CD4-positive, alpha-beta T cell treated with Interleukin-4 for 4 hours (primary cell): ENCODE measurements at regions not wholly inside any gene's neighbourhood (a gene's known extent, or its start where the extent isn't known, plus 50 kb on each side); places are given as distances from the start of the nearest gene placed in this dataset.
"Not testable (repeated sequence)": the region's sequence is repeated elsewhere in the genome, so short reads cannot be mapped to it uniquely, and the experiment has no call there.

Experiments used
- DNase-seq: peaks from one replicate; pipeline ENCODE4 v3.0.0-alpha.2; 2020

- DNase-seq, result no peak
Measured at GRCh38 chrX:138026211-138026610, 460.3 kb downstream of the ZIC3 start.

DNA sequence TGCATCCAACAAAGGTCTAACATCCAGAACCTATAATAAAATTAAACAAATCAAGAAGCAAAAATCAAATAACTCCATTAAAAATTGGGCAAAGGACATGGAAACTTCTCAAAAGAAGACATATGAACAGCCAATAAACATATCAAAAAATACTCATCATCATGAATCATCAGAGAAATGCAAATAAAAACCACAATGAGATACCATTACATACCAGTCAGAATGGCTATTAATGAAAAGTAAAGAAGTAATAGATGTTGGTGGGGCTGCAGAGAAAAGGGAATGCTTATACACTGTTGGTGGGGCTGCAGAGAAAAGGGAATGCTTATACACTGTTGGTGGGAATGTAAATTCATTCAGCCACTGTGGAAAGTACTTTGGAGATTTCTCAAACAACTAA, 465.8 kb downstream of the ZIC3 start:
- DNase-seq, result no peak

GRCh38 chrX:138034136-138034535, 468.2 kb downstream of the ZIC3 start:
- no peak for DNase-seq

GRCh38 chrX:138037548-138037947, 471.6 kb downstream of the ZIC3 start:
- DNase-seq, result no peak

GRCh38 chrX:138057883-138058282, 492.0 kb downstream of the ZIC3 start:
- no peak for DNase-seq

- no peak for DNase-seq
Measured at GRCh38 chrX:138058931-138059330, 493.0 kb downstream of the ZIC3 start.

- DNase-seq, result no peak
Measured at GRCh38 chrX:138067415-138067814, 501.5 kb downstream of the ZIC3 start.

DNA sequence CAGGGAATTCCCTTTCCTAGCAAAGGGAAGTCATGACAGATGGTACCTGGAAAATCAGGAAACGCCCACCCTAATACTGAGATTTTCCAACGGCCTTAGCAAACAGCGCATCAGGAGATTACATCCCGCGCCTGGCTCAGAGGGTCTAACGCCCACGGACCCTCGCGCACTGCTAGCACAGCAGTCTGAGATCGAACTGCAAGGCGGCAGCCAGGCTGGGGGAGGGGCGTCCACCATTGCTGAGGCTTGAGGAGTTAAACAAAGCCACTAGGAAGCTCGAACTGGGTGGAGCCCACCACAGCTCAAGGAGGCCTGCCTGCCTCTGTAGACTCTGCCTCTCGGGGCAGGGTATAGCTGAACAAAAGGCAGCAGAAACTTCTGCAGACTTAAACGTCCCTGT, 507.7 kb downstream of the ZIC3 start:
- DNase-seq, result no peak

GRCh38 chrX:138082251-138082650, 516.3 kb downstream of the ZIC3 start:
- no peak for DNase-seq

- DNase-seq, result no peak
Measured at GRCh38 chrX:138082896-138083295, 517.0 kb downstream of the ZIC3 start.

- not testable (repeated sequence) for DNase-seq
Measured at GRCh38 chrX:138110910-138111309, 545.0 kb downstream of the ZIC3 start.

DNA sequence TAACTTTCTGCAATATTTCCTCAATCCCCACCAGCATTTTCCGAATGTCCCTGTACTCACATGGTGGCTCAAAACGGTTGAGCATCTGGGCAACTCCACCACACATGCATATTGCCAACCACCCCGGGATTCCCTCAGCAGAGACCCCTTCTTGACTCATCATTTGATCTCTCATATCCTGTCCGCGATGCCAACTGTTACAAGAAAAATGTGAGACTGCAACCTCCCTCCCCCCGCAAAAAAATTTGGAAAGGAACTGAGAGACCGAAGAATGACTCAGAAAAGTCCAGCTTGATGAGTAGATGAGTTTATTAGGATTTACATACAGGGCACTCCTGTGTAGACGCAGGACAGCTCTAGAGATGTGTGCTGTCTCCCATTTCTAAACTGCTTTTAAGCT, 561.4 kb downstream of the ZIC3 start:
- no peak for DNase-seq

DNA sequence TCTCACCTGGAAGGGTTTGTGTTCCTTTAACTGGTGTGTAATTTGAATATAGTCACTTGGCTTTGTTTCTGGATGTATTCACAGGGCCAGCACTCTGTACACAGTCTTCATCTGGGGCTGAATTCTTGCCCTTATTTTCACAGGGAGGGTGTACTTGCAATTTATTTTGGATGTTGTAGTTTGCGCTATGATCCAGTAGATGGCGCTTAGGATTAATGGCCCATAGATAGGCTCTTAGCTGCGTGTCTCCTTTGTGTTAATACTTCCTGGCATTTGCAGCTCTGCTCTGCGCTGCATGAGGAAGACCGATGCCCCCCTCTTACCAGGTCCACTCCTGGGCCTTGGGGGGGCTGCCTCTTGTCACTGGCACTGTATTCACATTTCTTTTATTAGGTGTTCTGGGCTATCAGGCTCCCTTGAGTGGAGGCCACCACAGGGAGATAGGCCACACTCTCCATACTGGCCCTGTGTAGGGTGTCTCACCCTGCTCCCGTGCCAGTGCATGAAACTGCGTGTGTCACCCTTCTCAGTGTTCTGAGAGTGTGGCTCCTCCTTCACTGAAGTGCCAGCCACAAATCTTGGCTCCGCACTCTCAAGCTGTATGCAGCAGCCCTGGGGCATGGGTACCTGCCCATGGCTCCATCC, 562.2 kb downstream of the ZIC3 start:
- DNase-seq, result peak; percentile 1

DNA sequence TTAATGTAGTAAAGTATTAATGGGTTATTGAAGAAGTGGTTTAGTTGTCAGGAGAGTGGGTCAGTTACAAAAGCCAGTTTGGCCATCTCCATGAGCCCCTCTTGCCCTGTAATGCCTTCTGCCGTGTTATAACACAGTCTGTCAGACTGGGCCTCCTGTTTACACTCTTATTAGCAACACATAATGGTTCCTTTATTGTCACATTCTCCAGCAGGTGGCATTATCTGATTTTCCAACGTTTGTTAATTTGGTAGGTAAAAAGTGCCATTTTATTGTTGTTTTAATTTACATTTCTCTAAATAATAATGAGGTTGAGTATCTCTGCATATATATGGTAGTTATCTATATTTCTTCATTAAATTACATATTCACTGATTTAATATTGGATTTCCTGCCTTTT, 560.8 kb downstream of the FGF13 start:
- no peak for DNase-seq

- DNase-seq, result no peak
Measured at GRCh38 chrX:138157850-138158249, 553.7 kb downstream of the FGF13 start.

DNA sequence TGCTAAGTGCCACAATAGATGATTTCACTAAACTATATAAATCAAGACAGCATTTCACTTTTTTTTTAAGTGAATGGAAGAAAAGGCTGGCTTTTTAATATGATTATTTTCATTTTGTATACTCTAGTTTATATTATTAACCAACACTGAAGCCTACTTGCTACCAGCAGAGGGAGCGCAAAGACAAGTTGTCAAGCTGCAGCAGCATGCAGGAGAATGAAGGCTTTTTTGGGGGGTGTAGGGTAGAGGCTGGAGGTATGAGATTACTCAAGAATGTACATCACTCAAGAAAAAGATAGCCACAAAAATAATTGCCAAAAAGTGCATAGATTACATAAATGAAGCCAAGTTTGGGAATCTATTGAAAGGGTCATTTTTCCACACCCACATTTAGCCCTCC, 519.5 kb downstream of the FGF13 start:
- no peak for DNase-seq

DNA sequence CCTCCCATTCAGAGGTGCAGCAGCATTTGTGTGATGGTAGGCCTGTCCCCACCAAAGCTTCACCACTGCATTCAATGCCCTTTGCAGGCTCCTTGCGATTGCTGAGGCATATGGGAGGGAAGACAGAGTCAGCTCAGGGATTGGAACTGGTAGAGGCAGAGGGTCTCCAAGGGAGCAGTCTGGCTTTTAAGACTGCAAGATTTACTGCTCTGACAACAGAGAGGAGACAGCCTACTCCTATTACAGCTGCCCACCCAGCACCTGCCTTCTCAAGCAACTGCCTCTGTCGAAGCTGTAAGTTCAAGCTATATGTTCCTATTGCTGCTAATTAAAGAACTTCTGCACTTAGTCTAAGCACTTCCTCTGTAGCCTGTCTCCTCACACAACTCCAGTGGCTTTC, 481.8 kb downstream of the FGF13 start:
- no peak for DNase-seq

DNA sequence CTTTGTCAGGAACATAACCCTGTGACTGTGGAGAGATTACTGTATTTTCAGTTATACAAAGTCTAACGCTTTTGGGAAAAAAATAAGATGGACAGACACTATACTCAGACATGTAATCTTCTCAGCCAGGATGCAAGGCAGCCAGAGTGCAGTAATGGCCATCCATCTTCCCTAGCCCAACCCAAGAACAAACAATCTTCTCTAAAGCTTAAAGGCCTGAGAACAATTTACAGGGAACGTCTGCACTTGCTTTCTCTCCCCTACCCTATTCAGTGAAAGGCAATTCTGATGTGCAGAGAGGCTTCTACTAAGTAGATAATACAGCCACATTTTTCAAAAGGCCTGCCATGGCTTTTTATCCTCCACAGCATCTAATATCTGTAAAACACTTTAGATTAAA, 471.3 kb downstream of the FGF13 start:
- no peak for DNase-seq

GRCh38 chrX:138254001-138254400, 457.5 kb downstream of the FGF13 start:
- no peak for DNase-seq

DNA sequence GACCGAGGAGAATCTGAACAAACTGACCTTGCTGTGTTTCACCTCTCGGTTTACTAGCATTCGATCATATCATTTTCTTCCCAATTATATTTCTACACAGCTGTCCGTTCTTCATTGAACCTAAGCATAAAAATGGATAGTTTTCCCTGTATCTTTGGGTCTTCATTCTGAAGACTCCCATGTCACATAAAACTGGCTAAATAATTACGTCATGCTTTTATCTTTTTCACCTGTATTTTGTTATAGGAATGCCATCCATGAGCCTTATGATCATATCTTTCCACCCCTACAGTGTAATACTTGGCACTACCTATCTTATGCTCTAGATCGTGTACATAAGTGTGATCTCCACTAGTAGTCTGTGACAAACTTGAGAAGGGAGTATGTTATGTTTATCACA, 456.1 kb downstream of the FGF13 start:
- no peak for DNase-seq

DNA sequence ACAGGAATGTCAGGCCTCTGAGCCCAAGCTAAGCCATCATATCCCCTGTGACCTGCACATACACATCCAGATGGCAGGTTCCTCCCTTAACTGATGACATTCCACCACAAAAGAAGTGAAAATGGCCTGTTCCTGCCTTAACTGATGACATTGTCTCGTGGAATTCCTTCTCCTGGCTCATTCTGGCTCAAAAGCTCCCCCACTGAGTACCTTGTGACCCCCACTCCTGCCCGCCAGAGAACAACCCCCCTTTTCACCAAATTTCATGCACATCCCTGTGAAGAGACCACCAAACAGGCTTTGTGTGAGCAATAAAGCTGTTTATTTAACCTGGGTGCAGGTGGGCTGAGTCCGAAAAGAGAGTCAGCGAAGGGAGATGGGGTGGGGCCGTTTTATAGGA, 447.4 kb downstream of the FGF13 start:
- DNase-seq, result not testable (repeated sequence)

- no peak for DNase-seq
Measured at GRCh38 chrX:138270931-138271330, 440.6 kb downstream of the FGF13 start.

DNA sequence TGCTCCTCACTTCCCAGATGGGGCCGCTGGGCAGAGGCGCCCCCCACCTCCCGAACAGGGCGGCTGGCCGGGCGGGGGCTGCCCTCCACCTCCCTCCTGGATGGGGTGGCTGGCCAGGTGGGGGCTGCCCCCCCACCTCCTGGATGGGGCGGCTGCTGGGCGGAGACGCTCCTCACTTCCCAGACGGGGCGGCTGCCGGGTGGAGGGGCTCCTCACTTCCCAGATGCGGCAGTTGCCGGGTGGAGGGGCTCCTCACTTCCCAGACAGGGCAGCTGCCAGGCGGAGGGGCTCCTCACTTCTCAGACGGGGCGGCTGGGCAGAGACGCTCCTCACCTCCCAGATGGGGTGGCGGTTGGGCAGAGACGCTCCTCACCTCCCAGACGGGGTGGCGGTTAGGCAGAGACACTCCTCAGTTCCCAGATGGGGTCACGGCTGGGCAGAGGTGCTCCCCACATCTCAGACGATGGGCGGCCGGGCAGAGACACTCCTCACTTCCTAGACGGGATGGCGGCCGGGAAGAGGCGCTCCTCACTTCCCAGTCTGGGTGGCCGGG, 428.8 kb downstream of the FGF13 start:
- not testable (repeated sequence) for DNase-seq

GRCh38 chrX:138287205-138287877, 424.2 kb downstream of the FGF13 start:
- DNase-seq, result no peak

DNA sequence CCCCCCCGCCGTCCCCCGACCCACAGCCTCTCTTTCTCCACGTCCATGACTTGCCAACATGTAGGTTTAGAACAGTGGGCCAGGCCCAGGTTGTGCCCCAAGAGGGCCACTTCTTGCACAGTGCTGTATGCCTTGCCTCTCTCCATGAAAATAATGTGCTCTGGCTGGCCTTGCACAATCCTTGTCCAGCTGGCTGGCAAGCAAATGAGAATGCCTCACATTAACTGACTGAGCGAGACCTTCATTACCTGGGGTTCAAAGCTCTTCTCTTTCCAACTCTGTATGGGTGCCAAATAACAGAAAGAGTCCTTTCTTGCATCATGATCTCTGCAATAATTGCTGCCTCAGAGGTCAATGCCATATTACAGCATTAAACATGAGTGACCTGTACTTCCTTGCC, 416.6 kb downstream of the FGF13 start:
- no peak for DNase-seq
